ENCODE measurements at regions not wholly inside any gene's neighbourhood (a gene's known extent, or its start where the extent isn't known, plus 50 kb on each side); places are given as distances from the start of the nearest gene placed in this dataset.

GRCh38 chr3:137463131-137463530 is 301.0 kb upstream of the SOX14 start:
- no peak for DNase-seq (ENCODE audit: low read depth)
- TF ChIP-seq CTCF (conservative IDR thresholded peaks at IDR 0.05; ENCODE audit: low read depth, low read length): no peak
- H3K4me3 ChIP-seq (ENCODE audit: low read length): no peak overlapping the region

- H3K4me3 ChIP-seq (ENCODE audit: low read length): no peak overlapping the region
- TF ChIP-seq CTCF (conservative IDR thresholded peaks at IDR 0.05; ENCODE audit: low read depth, low read length): no peak
- DNase-seq (ENCODE audit: low read depth): no peak
Measured at GRCh38 chr3:137464341-137464740, 299.8 kb upstream of the SOX14 start.

DNA sequence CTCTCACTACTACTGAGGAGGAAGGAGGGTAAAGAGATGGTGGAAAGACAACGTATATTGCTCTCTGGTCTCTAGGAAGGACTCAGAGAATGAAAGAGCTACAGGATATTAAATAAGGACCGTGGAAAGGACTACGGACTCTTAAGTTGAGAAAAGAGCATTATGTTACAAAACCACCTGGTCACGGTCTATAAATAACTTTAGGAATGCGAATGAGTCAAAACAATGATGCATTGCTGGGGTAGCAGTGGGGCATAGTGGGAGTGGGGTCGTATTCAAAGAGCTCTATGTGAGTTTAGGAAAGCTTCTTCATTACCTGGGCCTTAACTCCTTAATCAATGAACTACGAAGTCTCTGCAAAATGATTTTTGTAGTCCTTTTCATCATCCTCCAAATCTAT is 295.7 kb upstream of the SOX14 start:
- no peak for DNase-seq (ENCODE audit: low read depth)
- TF ChIP-seq CTCF (conservative IDR thresholded peaks at IDR 0.05; ENCODE audit: low read depth, low read length): no peak
- no peak overlapping the region for H3K4me3 ChIP-seq (ENCODE audit: low read length)

DNA sequence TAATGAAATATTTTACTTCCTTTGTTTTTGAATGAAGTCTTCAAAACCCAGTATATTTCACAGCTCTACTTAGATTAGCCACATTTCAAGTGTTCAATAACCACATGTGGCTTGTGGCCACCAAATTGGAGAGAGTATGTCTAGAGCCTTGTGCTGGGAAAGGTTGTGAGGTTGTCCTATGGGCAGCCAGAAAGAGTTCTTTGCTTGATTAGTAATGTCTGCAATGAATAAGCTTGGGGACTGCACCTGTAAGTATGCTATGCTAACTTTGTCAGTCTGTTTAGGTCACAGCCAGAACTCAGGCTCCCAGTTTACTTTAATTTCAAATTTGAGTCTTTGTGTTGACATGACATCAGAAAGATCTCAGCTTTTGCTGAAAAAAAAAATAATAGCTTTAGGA is 294.9 kb upstream of the SOX14 start:
- TF ChIP-seq CTCF (conservative IDR thresholded peaks at IDR 0.05; ENCODE audit: low read depth, low read length): no peak
- DNase-seq (ENCODE audit: low read depth): no peak
- H3K4me3 ChIP-seq (ENCODE audit: low read length): no peak overlapping the region

DNA sequence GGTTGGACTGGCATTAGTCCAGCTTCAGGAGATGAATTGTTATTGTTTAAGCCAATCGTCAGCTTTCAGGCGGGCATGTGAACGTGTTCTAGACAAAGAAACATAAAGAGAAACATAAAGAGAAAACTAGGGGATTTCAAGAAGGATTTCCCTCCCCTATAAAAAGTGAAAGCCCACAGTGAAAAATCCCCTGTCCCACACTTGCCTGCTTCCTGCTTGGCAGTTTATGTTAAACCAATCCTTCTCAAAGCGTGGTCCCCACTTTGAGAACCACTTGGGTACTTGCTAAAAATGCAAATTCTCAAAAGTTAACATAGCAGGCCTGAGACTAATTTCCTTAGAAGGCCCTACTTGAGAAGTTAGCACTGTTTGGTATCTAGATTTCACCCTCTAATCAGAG is 293.0 kb upstream of the SOX14 start:
- DNase-seq (ENCODE audit: low read depth): no peak
- TF ChIP-seq CTCF (conservative IDR thresholded peaks at IDR 0.05; ENCODE audit: low read depth, low read length): no peak
- H3K4me3 ChIP-seq (ENCODE audit: low read length): no peak overlapping the region

- TF ChIP-seq CTCF (conservative IDR thresholded peaks at IDR 0.05; ENCODE audit: low read depth, low read length): no peak
- no peak overlapping the region for H3K4me3 ChIP-seq (ENCODE audit: low read length)
- DNase-seq (ENCODE audit: low read depth): no peak
Measured at GRCh38 chr3:137471558-137472204, 292.4 kb upstream of the SOX14 start.

DNA sequence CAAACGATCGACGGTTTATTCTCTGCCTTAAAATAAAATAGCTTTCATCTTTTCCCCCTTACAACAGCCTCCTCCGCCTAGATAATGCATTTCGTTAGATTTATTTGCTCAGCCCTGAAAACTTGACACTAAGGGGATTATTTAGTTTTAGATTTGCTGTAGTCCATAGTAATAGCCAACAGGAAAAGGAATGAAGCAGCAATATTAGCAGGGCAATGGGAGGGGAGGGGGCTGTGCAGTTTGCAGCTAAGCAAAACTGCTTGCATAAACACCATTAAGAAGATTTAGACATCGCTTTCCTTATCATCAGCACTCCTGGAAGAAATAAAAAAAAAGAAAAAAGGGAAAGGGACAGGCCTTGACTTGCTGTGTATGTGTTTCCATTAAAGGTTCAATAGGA is 286.5 kb upstream of the SOX14 start:
- no peak overlapping the region for H3K4me3 ChIP-seq (ENCODE audit: low read length)
- DNase-seq (ENCODE audit: low read depth): no peak
- no peak for TF ChIP-seq CTCF (conservative IDR thresholded peaks at IDR 0.05; ENCODE audit: low read depth, low read length)

Data from retinal pigment epithelial cell (primary cell).